Cardiac septum (tissue), 1 donor: ENCODE measurements at regions not wholly inside any gene's neighbourhood (a gene's known extent, or its start where the extent isn't known, plus 50 kb on each side); places are given as distances from the start of the nearest gene placed in this dataset.
"Not testable (repeated sequence)": the region's sequence is repeated elsewhere in the genome, so short reads cannot be mapped to it uniquely, and the experiment has no call there.

Source experiments
- DNase-seq: peaks from one replicate; pipeline ENCODE4 v3.0.0-alpha.2; 2020; ENCODE audit warnings: low spot score
- intact Hi-C: fragments of 100-400 bp; cut with DNase I; formaldehyde crosslinking; loops from one replicate; pipeline ENCODE4 v1.14.0; 2022
- donor health status: DM: no; HTN: no; CAD: no.

DNA sequence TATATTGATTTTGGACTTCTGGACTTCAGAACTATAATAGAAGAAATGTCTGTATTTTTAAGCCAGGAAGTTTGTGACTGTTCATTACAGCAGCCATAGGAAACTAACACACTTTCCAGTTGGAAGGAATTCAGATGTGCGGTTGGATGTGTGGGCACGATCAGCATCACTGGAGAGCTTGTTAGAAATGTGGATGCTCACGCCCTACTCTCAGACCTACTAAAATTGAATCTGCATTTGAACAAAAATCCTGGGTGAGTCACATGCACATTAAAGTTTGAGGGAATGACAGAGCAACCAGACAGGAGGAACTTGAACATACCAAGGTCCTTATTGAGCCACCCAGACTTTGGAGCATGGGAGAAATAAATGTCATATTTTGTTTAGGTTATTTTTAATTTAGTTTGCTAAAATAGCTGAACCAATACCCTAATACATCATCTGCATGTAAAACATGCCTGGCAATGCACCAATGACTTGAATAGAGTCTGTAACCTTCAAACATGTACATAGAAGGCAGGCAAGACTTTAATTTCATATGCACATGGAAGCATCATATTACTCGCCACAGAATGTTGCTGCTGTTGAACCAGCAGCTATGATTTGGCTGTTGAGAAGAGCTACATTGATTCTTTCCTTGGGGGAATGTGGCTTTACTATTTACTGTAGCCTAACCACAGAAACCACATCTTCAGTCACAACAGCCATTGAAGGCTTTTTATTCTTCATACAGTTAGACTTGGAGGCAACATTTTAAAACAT lies 346.2 kb downstream of the BARHL2 start:
- intact Hi-C loops: no loop called here
- no peak for DNase-seq

DNA sequence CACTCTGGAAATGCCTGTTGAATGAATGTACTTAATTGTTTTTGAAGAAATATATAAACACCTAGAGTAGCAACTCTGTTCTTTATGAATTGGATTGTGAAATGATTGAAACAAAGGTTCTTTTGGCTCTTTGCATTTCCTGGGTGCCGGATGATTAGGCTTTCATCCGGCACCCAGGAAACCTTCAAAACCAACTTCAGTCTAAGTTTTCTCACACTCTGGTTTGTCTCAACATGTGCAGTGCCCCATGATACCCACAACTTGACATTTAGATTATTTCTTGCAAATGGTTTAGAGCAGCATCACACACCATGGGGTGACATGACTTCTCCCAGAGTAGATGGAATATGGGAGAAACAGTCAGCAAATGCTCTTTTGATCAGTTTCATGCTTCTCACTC lies 354.9 kb downstream of the BARHL2 start:
- intact Hi-C loops: no loop called here
- DNase-seq: no peak

DNA sequence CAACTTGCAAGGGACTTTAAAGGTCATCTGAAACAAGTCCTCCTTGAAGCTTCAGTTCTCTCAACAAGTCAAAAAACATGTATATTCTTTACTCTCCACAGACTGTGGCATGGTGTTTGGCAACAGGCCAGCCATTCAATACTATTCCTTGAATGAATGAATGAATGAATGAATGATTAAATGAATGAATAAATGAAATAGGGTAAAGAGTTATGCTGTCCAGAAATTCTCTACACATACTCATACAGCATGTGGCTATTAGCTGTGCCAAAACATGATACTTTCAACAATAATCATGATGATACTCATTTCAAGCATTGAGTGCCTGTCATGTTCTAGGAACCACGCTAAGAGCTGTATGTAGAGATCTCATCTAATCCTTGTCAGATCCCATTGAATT lies 356.1 kb downstream of the BARHL2 start:
- intact Hi-C loops: no loop called here
- no peak for DNase-seq

DNA sequence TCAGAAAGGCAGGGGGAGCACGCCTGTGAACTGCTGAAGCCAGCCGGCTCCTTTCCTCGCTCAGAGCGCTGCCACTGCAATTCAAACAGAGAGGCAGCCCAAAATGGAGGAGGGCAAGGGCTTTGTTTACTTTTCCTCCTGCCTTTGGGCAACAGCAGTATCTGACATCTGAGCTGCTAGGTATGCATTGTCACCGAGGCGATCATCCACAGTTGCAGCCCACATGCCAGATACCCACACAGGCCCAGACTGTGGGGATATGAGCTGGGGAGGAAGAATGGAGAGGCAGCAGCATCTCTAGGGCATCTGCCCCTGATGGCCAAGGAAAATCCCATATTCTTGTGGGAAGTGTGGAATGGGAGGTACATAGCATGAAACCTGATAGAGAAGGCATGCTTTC lies 357.1 kb downstream of the BARHL2 start:
- no peak for DNase-seq
- intact Hi-C loops: no loop called here

DNA sequence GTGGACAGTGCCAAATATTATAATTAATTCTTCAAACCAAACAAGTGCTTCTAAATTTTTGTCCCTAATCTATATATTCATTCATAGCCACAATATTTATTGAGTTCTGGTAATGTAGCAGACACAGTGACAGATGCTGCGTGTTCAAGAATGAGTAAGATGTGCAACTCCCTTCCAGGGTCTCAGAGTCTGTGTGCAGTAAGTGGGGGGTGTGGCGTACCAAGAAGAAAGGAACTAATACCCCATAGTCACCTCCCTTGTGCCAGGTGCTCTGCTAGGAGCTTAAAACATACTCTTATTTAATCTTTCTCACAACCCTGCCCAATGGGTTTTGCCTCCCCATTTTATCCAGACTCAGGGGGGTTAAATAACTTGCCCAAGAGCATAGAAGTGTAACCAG lies 358.7 kb downstream of the BARHL2 start:
- intact Hi-C loops: no loop called here
- no peak for DNase-seq

DNA sequence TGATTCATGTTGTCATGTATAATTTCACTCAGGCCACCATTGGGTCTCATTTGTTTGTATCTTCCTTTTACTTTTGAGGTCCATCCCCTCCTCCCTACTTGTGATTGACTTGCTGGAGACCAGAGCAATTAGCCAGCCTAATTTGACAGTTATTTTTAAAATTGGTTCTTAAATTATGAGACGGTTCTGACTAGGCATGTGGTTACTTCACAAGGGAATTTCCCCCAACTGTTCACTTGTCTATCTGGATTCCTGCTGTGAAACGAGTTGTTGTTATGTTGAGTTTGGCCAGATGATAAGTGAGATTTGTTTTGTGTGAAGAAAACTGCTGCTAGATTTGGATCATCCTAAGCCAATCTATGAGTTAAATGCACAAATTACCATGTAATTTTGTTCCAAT lies 359.1 kb downstream of the BARHL2 start:
- intact Hi-C loops: no loop called here
- DNase-seq: no peak

DNA sequence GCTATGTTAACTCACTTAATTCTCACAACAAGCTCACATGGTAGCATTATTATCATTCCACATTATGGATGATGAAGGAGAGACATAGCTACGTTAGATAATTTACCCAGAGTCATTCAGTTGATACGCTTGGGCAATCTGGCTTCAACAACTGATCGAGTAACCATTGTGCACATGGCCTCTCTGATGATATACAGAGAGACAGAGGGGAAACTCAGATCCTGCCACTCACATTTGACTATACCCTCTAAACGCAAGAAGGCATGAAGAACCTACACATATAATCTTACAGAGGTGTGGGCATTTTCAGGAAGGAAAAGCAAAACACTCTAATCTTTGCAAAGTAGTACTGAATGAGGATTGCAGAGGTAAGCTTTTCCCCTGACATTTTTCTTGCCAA lies 360.1 kb downstream of the BARHL2 start:
- intact Hi-C loops: no loop called here
- no peak for DNase-seq

DNA sequence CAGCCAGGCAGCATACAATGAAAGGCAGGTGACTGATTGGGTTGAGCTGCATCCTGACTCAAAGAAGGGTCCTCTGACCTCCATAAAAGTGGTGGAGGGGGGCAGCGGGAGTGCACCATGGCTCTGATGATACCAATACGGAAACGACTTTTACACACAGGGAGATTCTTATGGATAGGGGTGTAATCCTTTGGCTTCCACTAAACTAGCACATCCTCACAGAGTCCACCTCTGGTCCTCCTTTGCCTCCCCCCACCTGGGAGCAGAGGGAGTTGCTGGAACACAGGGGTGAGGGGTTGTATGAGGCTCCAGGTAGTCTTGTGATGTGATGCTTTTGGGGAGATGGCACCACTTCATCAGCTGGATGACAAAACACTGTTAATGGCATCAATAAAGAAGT lies 361.0 kb downstream of the BARHL2 start:
- no peak for DNase-seq
- intact Hi-C loops: no loop called here

DNA sequence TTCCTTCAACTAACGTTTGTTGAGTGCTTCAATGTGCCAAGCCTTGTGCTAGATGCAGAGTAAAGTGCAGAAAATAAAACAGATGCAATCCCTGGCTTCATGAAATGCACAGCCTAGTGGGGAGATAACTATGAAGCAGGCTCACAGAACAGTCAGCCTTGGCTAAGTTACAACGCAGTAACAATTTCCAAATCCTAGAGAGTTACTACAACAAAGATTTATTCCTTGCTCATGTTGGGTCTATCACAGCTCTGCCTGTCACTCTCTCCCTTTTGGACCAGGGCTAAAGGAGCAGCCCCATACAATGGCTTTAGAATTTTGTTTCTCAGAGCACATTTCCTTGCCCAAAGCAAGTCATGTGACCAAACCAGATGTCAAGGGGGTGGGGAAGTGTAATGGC lies 359.8 kb downstream of the ZNF326 start:
- intact Hi-C loops: no loop called here
- DNase-seq: no peak

DNA sequence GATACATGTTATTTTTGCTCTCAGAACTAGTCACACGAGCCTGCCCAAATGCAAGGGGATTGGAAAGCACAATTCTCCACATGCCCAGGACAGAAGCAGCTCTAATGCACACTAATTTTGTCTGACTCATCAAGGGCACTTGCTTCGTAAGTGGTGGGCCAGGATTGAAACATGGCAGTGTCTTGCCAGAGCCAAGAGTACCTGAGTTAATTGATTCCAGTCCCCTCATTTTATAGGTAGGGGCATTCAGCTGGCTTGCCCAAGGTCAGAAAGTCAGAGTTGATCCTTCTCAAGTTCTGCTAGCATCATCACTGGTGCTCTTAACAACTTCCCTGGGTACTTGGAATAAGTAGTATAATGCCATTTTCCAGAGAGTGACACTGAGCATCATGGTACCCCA lies 356.1 kb downstream of the ZNF326 start:
- intact Hi-C loops: no loop called here
- no peak for DNase-seq

DNA sequence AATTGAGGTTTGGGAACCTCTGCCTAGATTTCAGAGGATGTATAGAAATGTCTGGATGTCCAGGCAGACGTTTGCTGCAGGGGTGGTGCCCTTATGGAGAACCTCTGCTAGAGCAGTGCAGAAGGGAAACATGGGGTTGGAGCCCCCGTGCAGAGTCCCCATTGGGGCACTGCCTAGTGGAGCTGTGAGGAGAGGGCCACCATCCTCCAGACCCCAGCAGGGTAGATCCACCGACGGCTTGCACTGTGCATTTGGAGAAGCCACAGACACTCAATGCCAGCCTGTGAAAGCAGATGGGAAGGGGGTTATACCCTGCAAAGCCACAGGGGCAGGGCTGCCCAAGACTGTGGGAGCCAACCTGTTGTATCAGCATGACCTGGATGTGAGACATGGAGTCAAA lies 354.6 kb downstream of the ZNF326 start:
- intact Hi-C loops: no loop called here
- no peak for DNase-seq

DNA sequence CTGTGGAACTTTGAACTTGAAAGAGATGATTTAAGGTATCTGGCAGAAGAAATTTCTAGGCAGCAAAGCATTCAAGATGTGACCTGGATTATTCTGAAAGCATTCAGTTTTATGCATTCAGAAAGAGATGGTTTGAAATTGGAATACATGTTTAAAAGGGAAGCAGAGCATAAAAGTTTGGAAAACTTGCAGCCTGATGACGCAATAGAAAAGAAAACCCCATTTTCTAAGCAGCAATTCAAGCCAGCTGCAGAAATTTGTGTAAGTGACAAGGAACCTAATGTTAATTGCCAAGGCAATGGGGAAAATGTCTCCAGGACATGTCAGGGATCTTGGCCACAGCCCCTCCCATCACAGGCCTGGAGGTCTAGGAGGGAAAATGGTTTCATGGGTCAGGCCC lies 354.0 kb downstream of the ZNF326 start:
- no peak for DNase-seq
- intact Hi-C loops: no loop called here

DNA sequence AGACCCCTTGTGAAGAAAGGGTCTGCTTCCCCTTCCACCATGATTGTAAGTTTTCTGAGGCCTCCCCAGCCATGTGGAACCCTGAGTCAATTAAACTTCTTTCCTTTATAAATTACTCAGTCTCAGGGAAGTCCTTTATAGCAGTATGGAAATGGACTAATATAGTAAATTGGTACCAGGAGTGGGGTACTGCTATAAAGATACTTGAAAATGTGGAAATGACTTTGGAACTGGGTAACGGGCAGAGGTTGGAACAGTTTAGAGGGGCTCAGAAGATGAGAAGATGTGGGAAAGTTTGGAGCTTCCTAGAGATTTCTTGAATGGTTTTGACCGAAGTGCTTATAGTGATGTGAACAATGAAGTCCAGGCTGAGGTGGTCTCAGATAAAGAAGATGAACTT lies 353.5 kb downstream of the ZNF326 start:
- DNase-seq, intact Hi-C loops: not testable (repeated sequence)

DNA sequence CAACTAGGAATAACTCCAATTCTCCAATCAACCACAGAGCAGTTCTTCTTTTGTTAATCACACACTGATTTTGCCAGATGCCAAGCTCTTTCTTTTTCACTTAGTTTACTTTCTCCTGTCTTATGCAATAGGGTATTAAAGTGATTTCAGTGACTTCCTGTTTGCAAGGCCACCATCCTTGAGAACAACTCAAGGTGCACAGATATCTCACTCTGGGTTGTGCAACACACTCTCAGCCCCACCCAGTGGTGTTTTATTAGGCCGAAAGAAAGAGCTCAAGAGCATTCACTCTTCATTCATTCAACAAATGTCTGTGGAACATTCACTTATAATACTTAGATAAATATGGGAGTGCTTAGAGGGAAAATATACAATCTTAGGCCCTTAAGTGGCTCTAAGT lies 352.5 kb downstream of the ZNF326 start:
- intact Hi-C loops: no loop called here
- no peak for DNase-seq

DNA sequence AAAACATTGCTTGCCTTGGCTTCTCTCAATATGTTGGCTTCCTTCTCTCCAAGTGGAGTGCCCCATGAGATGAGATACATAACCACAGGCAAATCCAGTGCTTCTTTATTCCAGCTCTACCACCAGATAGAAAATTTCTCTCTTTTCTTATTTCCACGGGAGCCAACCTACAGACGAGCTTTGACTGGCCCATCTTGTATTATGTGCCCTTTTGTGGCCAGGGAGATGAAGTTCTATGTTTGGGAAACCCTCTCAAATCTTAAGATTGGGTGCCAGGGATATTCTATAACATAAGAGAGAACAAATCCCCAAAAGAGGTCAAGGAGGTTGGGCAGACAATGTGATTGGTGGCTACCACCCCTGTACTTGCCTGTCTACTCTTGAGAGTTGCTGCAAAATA lies 351.8 kb downstream of the ZNF326 start:
- intact Hi-C loops: no loop called here

DNA sequence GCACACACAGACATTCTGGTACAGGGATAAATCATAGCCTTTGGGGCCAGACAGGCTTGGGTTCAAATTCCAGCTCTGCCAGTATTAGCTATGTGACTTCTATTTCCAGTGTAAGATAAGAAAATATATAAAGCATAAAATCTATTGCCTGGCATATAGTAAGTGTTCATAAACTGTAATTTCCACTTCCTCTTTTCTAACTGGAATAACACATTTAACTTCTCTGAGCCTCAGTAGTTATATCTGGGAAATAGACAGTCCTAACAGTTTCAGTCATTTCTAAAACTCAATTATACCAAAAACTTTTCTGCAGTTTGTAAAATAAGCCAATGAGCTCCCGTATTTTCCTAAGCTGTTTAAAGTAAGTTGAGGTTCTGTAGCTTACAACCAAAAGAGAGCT lies 351.4 kb downstream of the ZNF326 start:
- no peak for DNase-seq
- intact Hi-C loops: no loop called here

More for the DNA sequence above, 351.8 kb downstream of the ZNF326 start:
- DNase-seq: no peak

DNA sequence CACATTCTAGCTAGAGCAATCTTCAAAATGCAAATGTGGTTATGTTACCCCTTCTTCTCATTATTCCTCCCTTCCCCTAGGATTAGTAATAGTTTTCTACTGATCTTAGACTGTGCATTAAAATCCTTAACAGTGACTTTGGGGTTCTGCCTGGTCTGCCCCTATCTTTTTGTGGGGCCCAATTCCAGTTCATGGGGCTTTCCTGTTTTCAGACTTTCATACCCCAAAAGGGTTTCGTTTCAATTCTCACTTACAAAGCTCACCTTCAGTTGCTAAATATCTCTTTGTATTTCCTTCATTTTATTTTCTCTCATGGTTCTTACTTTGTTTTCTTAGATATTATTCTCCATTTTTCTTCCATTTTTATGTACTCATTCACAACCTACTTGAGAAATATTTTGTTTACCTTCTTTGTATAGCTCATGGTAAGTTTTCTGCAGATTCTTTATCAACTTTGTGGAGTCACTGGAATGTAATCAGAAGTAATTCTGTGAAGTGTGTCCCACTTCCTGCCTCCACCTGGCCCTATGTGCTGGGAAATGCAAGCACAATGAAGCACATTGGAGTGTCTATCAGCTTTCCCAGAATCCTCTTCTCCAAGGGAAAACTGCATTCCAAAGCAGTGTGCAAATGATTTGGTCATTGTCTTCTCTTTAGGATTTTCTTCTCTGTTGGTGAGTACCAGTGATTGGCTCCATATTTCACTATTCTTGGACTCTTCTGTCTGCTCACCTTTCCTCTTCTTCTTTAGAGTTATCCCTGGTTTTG lies 350.2 kb downstream of the ZNF326 start:
- no peak for DNase-seq
- intact Hi-C loops: no loop called here

DNA sequence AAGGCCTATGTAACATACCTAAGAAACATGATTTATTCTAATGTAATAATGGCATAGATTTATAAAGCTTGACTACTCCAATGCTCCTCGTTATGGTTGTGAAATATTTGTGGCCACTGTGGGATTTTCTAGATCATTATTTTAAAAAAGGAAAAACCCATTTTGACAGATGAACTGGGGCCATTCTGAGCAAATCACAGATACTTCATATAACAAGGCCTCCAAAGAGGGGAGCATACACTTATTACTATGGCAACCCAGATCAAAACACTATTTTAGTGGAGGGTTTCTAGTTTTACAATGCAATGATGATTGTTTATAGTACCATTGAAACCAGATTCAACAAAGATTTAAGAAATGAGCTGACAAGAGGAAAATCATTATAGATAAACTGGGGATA lies 346.6 kb downstream of the ZNF326 start:
- no peak for DNase-seq
- intact Hi-C loops: no loop called here

DNA sequence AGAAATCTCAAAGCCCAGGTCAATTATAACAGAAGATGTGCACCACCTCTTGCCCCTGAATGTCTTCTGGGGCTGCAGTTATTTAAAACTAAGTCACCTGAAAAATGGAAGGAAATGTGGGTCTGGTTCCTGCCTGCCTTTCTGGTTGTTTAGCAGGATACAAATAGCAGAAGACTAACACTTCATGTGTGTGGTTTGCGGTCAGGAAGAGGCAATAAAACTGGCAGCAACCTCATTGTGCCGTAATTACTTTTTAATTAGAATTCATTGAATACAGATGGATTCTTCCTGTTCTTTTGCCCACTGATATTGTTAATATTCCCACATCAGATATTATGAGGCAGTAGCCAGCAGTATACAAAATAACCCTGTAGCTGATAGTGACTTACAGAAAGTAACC lies 345.7 kb downstream of the ZNF326 start:
- DNase-seq: no peak
- intact Hi-C loops: no loop called here

DNA sequence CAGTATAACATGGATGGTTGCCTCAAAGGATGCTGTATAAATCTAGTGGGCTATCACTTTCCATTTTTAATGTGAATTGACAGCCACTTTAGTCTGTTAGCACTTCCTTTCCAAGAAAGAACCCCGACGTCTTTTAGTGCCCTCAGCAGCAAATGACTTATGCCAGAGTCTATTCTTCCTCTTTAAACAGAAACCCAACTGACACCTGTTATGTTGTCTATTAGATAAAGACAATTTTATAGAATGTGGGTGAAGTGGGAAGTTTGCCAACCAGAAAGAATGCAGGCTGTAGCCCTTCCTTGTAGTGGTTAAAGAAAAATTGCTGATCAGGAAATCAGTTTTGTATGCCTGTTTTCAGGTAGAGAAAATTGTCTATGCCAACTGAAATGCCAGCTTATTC lies 344.9 kb downstream of the ZNF326 start:
- intact Hi-C loops: no loop called here
- DNase-seq: no peak

DNA sequence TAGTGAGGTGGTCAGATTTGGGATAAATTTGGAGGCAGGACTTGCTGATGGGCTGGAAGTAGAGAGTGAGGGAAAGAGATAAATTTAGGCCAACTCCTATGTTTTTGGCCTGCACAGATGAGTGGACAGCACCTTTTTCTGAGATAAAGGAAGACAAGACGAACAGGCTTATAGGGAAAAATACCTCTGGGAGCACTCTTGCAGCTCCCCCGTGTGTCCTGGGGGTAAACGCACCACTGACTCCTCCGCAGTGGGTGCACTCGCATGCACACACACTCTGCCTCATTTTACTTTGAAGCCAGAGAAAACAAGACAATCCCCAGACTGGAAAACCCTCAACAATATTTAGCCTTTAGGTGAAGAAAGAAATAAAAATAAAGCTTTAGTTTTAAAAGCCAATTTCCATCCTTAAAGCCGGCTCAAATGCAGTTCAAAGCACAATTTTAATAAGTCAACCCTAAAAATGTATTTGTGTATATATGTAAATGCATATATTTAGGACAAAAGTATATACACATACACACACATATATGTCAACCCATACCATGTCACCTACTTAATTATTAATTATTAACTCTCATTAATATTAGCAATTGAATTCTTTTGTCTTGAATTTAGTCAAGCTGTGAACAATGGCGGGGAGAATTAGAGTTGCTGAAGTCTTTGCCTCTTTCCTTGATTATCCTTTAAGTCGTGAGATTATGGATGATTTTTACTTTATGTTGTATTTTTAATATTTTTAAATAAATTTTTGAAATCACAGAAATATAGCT lies 341.8 kb downstream of the ZNF326 start:
- no peak for DNase-seq
- intact Hi-C loops: no loop called here
